ENCODE measurements at regions not wholly inside any gene's neighbourhood (a gene's known extent, or its start where the extent isn't known, plus 50 kb on each side); places are given as distances from the start of the nearest gene placed in this dataset.

DNA sequence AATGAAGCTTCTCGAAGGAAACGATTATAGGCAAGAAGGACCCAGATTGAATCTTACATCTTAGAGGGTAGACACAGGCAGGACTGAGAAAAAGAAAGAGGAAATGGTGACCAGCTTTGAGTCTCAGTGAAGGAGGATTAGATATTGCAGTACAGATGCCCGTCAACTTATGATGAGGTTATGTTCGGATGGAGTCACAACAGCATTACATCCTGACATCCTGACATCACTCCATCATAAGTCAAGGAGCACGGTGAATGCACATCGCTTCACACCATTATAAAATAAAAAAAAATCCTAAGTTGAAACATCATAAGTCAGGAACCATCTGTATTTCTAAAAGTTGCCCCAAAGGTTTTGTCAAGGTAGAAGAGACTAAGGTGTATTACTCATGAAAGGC lies 312.3 kb upstream of the PLXNA2 start:
- no peak for DNase-seq (ENCODE audit: low read depth)

DNA sequence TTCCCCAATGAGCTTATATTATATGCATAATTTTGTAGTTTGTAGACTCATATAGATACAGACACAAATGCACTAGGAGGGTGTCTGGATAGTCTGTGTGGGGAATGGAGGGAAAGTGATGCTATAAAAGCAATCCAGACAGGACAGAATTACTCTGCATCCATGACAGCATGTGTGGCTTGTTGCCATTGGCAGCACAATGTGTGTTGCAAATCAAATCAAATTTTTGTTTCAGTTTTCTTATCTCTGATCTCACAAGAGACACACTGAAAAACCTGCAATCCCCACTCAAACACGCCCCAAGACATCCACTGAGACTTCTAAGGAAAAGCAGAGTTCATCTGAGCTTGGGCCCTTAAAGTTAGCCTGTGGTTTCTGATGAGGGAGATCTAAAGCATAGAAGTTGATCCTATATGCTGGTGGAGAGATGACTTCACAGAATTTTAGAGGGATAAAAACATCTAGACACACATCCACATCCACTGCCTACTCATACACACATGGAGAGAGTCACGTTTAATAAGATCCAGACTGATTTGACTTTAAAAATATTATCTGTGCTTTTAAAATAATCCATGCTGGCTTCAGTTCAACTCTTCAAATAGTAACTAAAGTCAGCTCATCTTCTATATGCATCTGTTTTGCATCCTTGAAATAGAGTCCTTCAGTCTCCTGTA lies 313.0 kb upstream of the PLXNA2 start:
- TF ChIP-seq, protein P1, sequence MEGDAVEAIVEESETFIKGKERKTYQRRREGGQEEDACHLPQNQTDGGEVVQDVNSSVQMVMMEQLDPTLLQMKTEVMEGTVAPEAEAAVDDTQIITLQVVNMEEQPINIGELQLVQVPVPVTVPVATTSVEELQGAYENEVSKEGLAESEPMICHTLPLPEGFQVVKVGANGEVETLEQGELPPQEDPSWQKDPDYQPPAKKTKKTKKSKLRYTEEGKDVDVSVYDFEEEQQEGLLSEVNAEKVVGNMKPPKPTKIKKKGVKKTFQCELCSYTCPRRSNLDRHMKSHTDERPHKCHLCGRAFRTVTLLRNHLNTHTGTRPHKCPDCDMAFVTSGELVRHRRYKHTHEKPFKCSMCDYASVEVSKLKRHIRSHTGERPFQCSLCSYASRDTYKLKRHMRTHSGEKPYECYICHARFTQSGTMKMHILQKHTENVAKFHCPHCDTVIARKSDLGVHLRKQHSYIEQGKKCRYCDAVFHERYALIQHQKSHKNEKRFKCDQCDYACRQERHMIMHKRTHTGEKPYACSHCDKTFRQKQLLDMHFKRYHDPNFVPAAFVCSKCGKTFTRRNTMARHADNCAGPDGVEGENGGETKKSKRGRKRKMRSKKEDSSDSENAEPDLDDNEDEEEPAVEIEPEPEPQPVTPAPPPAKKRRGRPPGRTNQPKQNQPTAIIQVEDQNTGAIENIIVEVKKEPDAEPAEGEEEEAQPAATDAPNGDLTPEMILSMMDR (IDR thresholded peaks at IDR 0.05; ENCODE audit: control insufficient read depth, insufficient read depth, low read depth, low read length, missing control alignments): no peak
- no peak for DNase-seq (ENCODE audit: low read depth)

More for the DNA sequence above, 312.3 kb upstream of the PLXNA2 start:
- no peak overlapping the region for H3K4me3 ChIP-seq (ENCODE audit: control insufficient read depth, low read depth, low read length)
- TF ChIP-seq, protein P1 (IDR thresholded peaks at IDR 0.05; ENCODE audit: control insufficient read depth, insufficient read depth, low read depth, low read length, missing control alignments): no peak

DNA sequence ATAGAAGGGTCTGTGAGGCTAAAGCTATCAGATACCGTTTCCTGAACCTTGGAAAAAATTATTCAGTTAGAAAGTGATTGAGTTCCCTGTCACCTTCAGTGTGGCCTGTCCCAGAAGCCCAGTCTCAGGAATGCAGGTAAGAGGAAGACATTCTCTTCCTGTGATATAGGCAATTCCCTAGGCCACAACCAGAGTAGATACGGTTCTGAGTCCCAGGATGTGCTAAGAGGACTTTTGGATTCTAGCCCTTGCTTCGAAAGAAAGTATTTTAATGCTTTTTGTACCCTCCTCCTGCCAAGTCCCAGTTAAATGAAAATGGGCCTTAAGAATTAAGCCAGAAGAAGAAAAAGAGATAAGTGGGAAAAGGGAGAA lies 313.5 kb upstream of the PLXNA2 start:
- DNase-seq (ENCODE audit: low read depth): no peak
- TF ChIP-seq, protein P1 (IDR thresholded peaks at IDR 0.05; ENCODE audit: control insufficient read depth, insufficient read depth, low read depth, low read length, missing control alignments): no peak
- H3K4me3 ChIP-seq (ENCODE audit: control insufficient read depth, low read depth, low read length): no peak overlapping the region

More for the DNA sequence above, 313.0 kb upstream of the PLXNA2 start:
- no peak overlapping the region for H3K4me3 ChIP-seq (ENCODE audit: control insufficient read depth, low read depth, low read length)

DNA sequence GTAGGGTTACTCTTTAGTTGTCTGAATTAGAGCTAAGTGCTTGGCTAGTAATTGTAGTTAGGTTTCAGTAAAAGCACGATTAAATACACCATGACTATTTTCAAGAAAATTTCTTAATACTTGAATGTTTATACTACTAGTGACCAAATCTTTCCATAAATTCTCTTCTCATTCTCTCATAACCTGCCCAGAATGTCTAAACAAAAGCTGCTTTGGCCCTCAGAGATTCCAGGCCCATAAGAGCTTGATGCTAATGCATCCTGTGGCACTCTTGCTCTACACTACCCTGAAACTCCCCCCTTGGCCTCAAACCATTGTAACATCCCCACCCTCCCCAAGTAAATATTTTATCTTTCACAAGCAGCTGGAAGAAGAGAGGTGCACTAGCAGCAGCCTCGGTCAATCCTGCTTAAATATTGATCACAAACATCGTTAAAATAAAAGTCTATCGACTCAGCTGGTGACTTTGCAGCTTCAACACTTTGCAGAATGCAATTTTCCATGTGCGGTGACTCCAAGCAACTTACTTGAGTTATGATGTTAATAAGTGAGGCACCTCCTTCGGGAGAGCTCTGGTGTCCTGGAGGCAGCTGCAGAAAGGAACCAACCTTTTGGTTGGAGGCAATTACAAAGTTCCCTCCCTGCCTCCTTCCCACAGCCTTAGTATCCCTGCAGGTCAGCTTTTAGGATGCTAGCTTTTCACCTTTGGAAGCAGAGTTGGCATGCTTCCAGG lies 315.6 kb upstream of the PLXNA2 start:
- no peak overlapping the region for H3K4me3 ChIP-seq (ENCODE audit: control insufficient read depth, low read depth, low read length)
- TF ChIP-seq, protein P1 (IDR thresholded peaks at IDR 0.05; ENCODE audit: control insufficient read depth, insufficient read depth, low read depth, low read length, missing control alignments): no peak
- no peak for DNase-seq (ENCODE audit: low read depth)

DNA sequence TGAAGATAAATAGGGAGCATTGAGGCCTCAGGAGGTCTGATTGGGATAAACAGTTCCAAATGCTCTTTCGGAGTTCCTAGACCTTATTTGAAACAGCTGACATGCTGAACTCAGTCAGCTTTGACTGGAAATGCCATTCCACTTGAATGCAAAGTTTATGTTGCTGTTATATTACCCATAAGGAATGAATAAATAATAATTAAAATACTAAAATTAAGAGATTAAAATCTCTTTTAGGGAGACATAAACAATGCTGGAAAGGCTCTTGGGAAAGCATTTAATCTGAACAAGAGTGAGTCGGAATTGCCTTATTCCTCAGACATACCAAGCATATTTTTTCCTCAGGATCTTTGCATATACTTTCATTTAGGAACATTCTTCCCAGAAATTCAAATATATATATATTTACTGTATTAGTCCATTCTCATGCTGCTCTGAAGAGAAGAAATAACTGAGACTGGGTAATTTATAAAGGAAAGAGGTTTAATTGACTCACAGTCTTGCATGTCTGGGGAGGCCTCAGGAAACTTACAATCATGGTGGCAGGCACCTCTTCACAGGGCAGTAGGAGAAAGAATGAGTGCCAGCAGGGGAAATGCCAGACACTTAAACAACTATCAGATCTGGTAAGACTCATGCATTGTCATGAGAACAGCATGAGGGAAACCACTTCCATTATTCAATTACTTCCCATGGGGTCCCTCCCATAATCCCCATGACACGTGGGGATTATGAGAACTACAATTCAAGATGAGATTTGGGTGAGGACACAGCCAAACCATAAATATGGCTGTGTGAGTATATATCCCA lies 318.2 kb upstream of the PLXNA2 start:
- H3K4me3 ChIP-seq (ENCODE audit: control insufficient read depth, low read depth, low read length): no peak overlapping the region
- TF ChIP-seq, protein P1 (IDR thresholded peaks at IDR 0.05; ENCODE audit: control insufficient read depth, insufficient read depth, low read depth, low read length, missing control alignments): no peak

DNA sequence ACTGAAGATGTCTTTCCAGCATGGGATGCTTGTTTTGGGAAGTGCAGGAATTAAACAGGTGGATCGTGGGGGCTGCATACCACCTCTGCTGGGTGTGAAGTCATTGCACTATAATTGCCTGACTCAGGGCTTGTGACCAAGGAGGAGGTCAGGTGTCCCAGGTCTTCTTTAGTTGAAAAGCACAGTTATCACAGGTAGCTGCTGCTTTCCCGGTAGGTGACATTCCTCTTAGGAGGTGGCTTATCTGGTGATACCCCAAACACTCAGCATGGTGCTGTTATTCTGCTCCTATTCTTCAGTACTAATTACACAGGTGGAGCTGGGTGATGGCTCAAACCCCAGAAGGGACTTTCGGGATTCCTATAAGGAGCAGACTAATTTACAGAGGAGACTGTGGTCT lies 320.3 kb upstream of the PLXNA2 start:
- H3K4me3 ChIP-seq (ENCODE audit: control insufficient read depth, low read depth, low read length): no peak overlapping the region
- DNase-seq (ENCODE audit: low read depth): no peak
- TF ChIP-seq, protein P1 (IDR thresholded peaks at IDR 0.05; ENCODE audit: control insufficient read depth, insufficient read depth, low read depth, low read length, missing control alignments): no peak

More for the DNA sequence above, 318.2 kb upstream of the PLXNA2 start:
- DNase-seq (ENCODE audit: low read depth): no peak

All from AG09309 (cell line).